ENCODE measurements at regions not wholly inside any gene's neighbourhood (a gene's known extent, or its start where the extent isn't known, plus 50 kb on each side); places are given as distances from the start of the nearest gene placed in this dataset.
"Not testable (repeated sequence)": the region's sequence is repeated elsewhere in the genome, so short reads cannot be mapped to it uniquely, and the experiment has no call there.

- Mint-ChIP-seq H3K36me3 (peaks cover 0 to 6% of the 10 kb centered on the region in 2 donors), H3K9me3 (peaks cover 3 to 14% of the 10 kb centered on the region in 2 donors), H3K27ac (no peak overlapping the region)
- DNase-seq (ENCODE audit: low spot score in 2 of 2) (peak in 1 of 2 donors; percentile 60), ATAC-seq (peak; percentile 94 to 95)
Measured at GRCh38 chr6:130697995-130698535, 129.1 kb upstream of the SMLR1 start.

GRCh38 chr6:130699742-130700141, 127.5 kb upstream of the SMLR1 start:
- peaks cover 0 to 12% of the 10 kb centered on the region in 2 donors for H3K36me3 Mint-ChIP-seq

GRCh38 chr6:130700397-130700796, 126.8 kb upstream of the SMLR1 start:
- DNase-seq (ENCODE audit: low spot score in 2 of 2): no peak
- Mint-ChIP-seq H3K27ac (no peak overlapping the region), H3K36me3 (peaks cover 0 to 12% of the 10 kb centered on the region in 2 donors), H3K9me3 (peaks cover 0 to 19% of the 10 kb centered on the region in 2 donors)
- ATAC-seq: no peak

More at GRCh38 chr6:130699742-130700141, 127.5 kb upstream of the SMLR1 start:
- Mint-ChIP-seq H3K27ac (no peak overlapping the region), H3K9me3 (peaks cover 3 to 22% of the 10 kb centered on the region in 2 donors)
- DNase-seq (ENCODE audit: low spot score in 2 of 2) (no peak), ATAC-seq (no peak)

DNA sequence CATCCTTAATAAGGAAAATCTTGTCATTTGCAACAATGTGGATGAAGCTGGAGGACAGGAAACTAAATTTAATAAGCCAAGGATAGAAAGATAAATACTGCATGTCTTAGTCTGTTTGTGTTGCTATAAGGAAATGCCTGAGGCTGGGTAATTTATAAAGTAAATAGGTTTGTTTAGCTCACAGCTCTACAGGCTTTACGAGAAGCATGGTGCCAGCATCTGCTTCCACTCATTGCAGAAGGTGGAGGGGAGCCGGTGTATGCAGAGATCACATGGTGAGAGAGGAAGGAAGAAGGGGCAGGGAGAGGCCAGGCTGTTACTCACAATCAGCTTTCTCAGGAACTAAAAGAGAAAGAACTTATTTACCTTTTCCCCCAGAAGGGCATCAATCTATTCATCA, 118.9 kb upstream of the SMLR1 start:
- peaks cover 0 to 7% of the 10 kb centered on the region in 2 donors for H3K36me3 Mint-ChIP-seq
- ATAC-seq (no peak), DNase-seq (ENCODE audit: low spot score in 2 of 2) (no peak)

GRCh38 chr6:130711641-130712040, 115.6 kb upstream of the SMLR1 start:
- not testable (repeated sequence) for DNase-seq (ENCODE audit: low spot score in 2 of 2); H3K27ac Mint-ChIP-seq; ATAC-seq; H3K9me3 Mint-ChIP-seq; H3K36me3 Mint-ChIP-seq

More for the DNA sequence above, 118.9 kb upstream of the SMLR1 start:
- no peak overlapping the region for H3K27ac Mint-ChIP-seq
- H3K9me3 Mint-ChIP-seq: peaks cover 0 to 9% of the 10 kb centered on the region in 2 donors

GRCh38 chr6:130713144-130713543, 114.1 kb upstream of the SMLR1 start:
- Mint-ChIP-seq H3K36me3 (peaks cover under 1 to 1% of the 10 kb centered on the region in 2 donors), H3K9me3 (peaks cover 2% of the 10 kb centered on the region in 2 donors), H3K27ac (no peak overlapping the region)
- DNase-seq (ENCODE audit: low spot score in 2 of 2) (no peak), ATAC-seq (no peak)

- DNase-seq (ENCODE audit: low spot score in 2 of 2): no peak
- peaks cover 12 to 15% of the 10 kb centered on the region in 2 donors for H3K9me3 Mint-ChIP-seq
- no peak for ATAC-seq
- no peak overlapping the region for H3K27ac Mint-ChIP-seq
- peaks cover 11 to 15% of the 10 kb centered on the region in 2 donors for H3K36me3 Mint-ChIP-seq
Measured at GRCh38 chr6:130715058-130715457, 112.1 kb upstream of the SMLR1 start.

GRCh38 chr6:130716466-130716865, 110.7 kb upstream of the SMLR1 start:
- DNase-seq (ENCODE audit: low spot score in 2 of 2) (no peak), ATAC-seq (no peak)
- H3K9me3 Mint-ChIP-seq: peaks cover 12 to 15% of the 10 kb centered on the region in 2 donors
- peaks cover 11 to 15% of the 10 kb centered on the region in 2 donors for H3K36me3 Mint-ChIP-seq
- no peak overlapping the region for H3K27ac Mint-ChIP-seq

- DNase-seq (ENCODE audit: low spot score in 2 of 2) (no peak), ATAC-seq (no peak)
- Mint-ChIP-seq H3K27ac (no peak overlapping the region), H3K9me3 (peaks cover 12 to 15% of the 10 kb centered on the region in 2 donors), H3K36me3 (peaks cover 11 to 15% of the 10 kb centered on the region in 2 donors)
Measured at GRCh38 chr6:130717657-130718056, 109.5 kb upstream of the SMLR1 start.

- peaks cover 11 to 15% of the 10 kb centered on the region in 2 donors for H3K36me3 Mint-ChIP-seq
- DNase-seq (ENCODE audit: low spot score in 2 of 2): no peak
Measured at GRCh38 chr6:130720076-130720715, 107.0 kb upstream of the SMLR1 start.

DNA sequence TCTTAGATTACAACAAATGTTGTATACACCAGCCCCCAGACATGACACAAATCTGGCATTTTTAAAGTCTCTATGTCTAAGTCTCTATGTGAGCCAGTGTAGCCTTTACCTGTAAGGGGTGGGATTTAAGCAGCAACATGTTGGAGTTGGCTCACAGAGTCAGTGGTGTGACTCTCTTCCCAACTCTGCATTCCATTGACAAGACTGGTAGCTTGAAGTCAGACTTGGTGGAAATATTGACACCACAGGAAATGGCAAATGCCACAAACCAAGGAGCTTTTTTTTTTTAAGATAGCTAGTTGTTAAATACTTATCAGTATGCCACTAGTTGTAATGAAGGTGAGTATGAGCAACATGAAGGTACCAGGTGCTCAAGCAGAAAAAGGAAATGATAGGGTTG, 103.1 kb upstream of the SMLR1 start:
- DNase-seq (ENCODE audit: low spot score in 2 of 2) (no peak), ATAC-seq (peak in 1 of 2 donors; percentile 30)
- Mint-ChIP-seq H3K36me3 (peaks cover under 1 to 14% of the 10 kb centered on the region in 2 donors), H3K9me3 (peaks cover 2 to 3% of the 10 kb centered on the region in 2 donors), H3K27ac (no peak overlapping the region)

More at GRCh38 chr6:130720076-130720715, 107.0 kb upstream of the SMLR1 start:
- H3K27ac Mint-ChIP-seq: no peak overlapping the region
- ATAC-seq: peak in 1 of 2 donors; percentile 74
- H3K9me3 Mint-ChIP-seq: peaks cover 12 to 15% of the 10 kb centered on the region in 2 donors

- H3K36me3 Mint-ChIP-seq: peaks cover 0 to 10% of the 10 kb centered on the region in 2 donors
- DNase-seq (ENCODE audit: low spot score in 2 of 2) (no peak), ATAC-seq (no peak)
- no peak overlapping the region for H3K27ac Mint-ChIP-seq
- H3K9me3 Mint-ChIP-seq: no peaks in the 10 kb centered on the region
Measured at GRCh38 chr6:130725551-130725950, 101.7 kb upstream of the SMLR1 start.

DNA sequence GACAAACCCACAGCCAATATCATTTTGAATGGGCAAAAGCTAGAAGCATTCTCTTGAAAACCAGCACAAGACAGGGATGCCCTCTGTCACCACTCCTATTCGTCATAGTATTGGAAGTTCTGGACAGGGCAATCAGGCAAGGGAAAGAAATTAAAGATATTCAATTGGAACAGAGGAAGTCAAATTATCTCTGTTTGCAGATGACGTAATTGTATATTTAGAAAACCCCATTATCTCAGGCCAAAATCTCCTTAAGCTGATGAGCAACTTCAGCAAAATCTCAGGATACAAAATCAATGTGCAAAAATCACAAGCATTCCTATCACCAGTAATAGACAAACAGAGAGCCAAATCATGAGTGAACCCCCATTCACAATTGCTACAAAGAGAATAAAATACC, 99.1 kb upstream of the SMLR1 start:
- DNase-seq (ENCODE audit: low spot score in 2 of 2); ATAC-seq: not testable (repeated sequence)

DNA sequence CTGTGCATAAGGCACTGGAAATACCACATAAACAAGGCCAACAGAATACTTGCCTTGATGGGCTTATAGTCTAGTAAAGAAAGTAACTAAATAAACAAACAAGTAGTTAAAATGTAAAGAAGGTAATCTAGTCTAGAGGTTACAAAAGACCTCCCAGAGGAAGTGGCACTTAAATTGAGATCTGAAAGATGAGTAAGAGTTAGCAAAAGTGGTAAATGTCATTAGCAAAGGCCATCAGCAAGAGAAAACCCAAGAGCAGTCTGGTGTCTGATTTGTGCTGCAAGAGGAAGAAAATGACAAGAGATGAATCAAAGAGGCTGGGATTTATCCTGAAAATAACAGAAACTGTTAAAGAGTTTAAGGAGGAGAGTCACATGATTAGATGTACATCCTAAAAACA, 96.6 kb upstream of the SMLR1 start:
- Mint-ChIP-seq H3K27ac (no peak overlapping the region), H3K36me3 (peaks cover 0 to 10% of the 10 kb centered on the region in 2 donors), H3K9me3 (no peaks in the 10 kb centered on the region)
- DNase-seq (ENCODE audit: low spot score in 2 of 2) (no peak), ATAC-seq (no peak)

More for the DNA sequence above, 99.1 kb upstream of the SMLR1 start:
- peaks cover 0 to 10% of the 10 kb centered on the region in 2 donors for H3K36me3 Mint-ChIP-seq
- H3K27ac Mint-ChIP-seq, H3K9me3 Mint-ChIP-seq: not testable (repeated sequence)

GRCh38 chr6:130734161-130734560, 93.0 kb upstream of the SMLR1 start:
- DNase-seq (ENCODE audit: low spot score in 2 of 2) (no peak), ATAC-seq (no peak)
- Mint-ChIP-seq H3K36me3 (no peaks in the 10 kb centered on the region), H3K27ac (no peak overlapping the region), H3K9me3 (no peaks in the 10 kb centered on the region)

GRCh38 chr6:130740308-130740707, 86.9 kb upstream of the SMLR1 start:
- ATAC-seq (peak in 1 of 2 donors; percentile 78), DNase-seq (ENCODE audit: low spot score in 2 of 2) (no peak)
- Mint-ChIP-seq H3K27ac (no peak overlapping the region), H3K36me3 (no peaks in the 10 kb centered on the region), H3K9me3 (no peaks in the 10 kb centered on the region)

DNA sequence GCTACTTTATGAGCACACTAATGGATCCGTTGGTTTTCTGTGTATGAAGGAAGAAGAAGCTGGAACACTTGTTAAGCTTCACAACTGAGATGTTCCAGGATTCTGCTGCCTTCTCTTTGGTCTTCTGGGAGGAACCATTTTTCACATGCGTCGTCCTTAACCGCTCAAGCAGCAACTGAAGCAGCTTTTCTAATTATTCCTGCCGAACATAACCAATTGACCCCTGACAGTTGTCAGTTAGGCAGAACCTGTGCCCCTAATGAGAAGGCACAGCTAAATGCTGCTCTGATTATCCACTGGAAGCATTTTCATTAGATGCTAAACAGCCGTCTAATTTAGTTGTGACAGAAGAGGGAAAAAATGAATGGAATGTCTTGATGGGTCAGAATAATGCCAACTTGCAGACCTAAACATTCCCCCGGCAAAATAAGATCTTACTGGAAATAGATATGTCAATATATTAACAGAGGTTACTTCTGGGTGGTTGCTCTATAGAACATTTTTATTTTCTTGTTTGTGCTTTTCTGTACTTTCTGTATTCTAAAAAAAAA, 85.0 kb upstream of the SMLR1 start:
- DNase-seq (ENCODE audit: low spot score in 2 of 2) (no peak), ATAC-seq (no peak)
- H3K36me3 Mint-ChIP-seq: no peaks in the 10 kb centered on the region
- H3K27ac Mint-ChIP-seq: no peak overlapping the region
- H3K9me3 Mint-ChIP-seq: no peaks in the 10 kb centered on the region
